ENCODE measurements at regions not wholly inside any gene's neighbourhood (a gene's known extent, or its start where the extent isn't known, plus 50 kb on each side); places are given as distances from the start of the nearest gene placed in this dataset.

DNA sequence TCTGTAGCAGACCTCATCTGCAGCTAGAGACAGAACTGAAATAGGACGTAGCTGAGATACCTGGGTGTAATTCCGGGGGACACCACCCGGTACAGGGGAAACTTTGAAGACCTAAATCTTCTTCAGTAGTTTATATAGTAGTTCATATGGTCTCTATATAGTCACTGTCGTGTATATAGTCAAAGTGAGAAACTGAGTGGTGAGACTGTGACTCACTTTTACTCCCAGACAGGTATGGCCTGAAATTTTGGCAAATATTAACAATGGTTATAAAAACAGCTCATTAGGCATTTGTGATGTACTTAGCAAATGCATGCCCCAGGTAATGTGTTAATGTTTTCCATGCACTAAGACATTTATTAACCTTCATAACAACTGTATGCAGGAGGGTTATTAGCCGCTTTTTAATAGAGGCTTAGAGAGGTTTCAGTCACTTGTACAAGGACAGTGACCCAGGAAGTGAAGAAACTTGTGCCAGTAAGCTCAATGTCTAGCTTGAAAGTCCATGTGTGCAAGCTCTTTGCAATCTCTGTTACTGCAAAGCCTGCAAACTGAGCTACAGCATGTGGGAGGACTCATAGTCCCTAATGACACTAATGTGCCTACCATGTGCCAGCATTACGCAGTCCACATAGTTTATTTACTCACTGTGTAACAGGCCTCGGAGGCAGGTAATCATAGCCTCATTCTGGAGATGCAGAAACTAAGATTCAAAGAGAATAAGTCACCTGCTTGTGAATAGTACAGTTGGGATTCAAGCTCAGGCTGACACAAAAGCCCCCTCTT, 165.4 kb upstream of the CHD6 start:
- TF ChIP-seq, protein P1, sequence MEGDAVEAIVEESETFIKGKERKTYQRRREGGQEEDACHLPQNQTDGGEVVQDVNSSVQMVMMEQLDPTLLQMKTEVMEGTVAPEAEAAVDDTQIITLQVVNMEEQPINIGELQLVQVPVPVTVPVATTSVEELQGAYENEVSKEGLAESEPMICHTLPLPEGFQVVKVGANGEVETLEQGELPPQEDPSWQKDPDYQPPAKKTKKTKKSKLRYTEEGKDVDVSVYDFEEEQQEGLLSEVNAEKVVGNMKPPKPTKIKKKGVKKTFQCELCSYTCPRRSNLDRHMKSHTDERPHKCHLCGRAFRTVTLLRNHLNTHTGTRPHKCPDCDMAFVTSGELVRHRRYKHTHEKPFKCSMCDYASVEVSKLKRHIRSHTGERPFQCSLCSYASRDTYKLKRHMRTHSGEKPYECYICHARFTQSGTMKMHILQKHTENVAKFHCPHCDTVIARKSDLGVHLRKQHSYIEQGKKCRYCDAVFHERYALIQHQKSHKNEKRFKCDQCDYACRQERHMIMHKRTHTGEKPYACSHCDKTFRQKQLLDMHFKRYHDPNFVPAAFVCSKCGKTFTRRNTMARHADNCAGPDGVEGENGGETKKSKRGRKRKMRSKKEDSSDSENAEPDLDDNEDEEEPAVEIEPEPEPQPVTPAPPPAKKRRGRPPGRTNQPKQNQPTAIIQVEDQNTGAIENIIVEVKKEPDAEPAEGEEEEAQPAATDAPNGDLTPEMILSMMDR (IDR thresholded peaks at IDR 0.05; ENCODE audit: low read length) = no peak
- TF ChIP-seq EZH2 (IDR thresholded peaks at IDR 0.05; ENCODE audit: borderline replicate concordance, low read length) = no peak
